HG03103 (cell line): ENCODE measurements at regions not wholly inside any gene's neighbourhood (a gene's known extent, or its start where the extent isn't known, plus 50 kb on each side); places are given as distances from the start of the nearest gene placed in this dataset.

Source experiments
- ATAC-seq: cut with Tn5 transposase; IDR thresholded peaks from one replicate; pipeline ENCODE4 v1.9.1; 2021; ENCODE audit warnings: low read depth; ENCODE audit not compliant: unreplicated experiment

DNA sequence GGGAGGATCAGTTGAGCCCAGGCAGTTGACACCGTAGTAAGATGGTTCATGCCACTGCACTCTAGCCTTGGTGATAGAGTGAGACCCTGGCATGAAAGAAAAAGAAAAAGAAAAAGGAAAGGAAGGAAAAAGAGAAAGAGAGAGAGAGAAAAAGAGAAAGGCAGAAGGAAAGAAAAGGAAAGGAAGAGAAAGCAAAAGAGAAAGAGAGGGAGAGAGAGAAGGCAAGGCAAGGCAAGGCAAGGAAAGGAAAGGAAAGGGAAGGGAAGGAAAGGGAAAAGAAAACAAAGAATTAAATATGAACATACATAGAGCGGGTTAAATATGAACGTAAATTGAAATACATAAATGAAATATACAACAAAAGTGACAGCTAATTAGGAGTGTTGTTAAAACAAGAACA, 167.5 kb upstream of the SETBP1 start:
- ATAC-seq, result no peak

DNA sequence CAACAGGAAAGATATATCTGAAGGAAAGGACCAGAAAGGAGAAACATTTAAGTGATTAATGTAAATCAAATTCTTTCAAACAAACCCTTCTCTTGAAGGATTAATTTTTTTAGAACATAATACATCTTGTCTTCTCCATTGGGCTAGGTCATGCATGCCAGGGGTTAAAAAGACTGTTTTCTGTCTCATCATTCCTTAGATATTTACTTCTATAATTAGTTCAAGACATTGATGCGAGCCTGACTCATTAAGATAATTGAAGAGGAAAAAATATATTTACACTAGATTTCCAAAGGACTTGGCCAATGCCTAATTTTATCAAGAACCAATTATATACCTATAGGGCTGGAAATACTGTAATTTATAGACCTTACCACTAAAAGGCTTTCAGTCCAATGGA, 166.6 kb upstream of the SETBP1 start:
- no peak for ATAC-seq

DNA sequence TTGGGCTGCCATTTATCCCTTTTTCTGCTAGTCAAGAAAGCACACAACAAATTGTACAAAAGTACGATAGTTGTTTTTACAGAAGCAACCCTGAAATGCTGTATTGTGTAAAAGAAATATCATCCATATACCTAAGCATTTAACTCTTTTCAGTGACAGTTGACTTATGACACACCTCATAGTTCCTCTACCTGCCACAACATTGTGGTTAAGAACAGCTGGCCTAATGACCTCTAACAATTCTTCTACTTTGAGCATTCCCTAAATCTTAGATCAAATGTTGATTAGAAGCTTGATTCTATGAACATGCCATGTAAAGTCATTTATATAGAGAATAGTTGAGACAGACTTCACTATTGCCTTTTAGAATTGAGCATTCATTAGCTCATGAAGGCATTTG, 165.9 kb upstream of the SETBP1 start:
- no peak for ATAC-seq

DNA sequence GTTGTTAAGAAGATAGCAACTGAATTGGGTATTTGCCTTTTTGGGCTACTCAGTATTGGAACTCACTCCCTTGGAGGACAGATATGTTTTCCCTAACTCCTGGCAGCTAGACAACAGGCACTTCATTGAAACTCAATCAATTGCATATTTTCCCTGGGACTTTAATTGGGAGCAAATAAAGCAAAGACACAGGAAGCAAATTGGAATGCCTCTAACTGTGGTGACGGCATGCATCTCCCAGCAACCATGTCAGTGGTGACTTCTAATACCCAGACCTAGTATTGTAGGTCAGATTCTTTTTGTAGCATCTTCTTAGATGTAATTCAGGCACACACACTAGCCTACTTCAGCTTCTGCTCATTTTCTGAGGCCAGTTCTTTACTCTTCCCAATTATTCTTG, 164.2 kb upstream of the SETBP1 start:
- ATAC-seq, result no peak

DNA sequence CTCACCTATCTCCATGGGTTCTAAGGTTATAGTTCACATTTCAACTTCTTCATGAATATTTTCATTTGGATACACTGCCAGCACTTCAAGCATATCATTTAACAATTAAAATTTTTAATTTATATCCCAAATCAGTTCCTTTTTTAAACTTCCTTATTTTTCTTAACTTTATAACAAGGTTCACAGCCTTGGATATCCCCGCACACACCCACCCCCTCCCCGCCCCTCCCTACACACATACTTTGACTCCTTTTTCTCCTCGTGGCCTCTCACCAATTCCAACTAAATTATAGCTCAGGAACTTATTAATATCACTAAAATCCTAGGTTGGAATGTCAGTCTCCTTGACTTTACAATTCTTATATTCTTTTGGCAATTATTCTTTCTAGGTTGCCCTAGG, 163.6 kb upstream of the SETBP1 start:
- no peak for ATAC-seq

DNA sequence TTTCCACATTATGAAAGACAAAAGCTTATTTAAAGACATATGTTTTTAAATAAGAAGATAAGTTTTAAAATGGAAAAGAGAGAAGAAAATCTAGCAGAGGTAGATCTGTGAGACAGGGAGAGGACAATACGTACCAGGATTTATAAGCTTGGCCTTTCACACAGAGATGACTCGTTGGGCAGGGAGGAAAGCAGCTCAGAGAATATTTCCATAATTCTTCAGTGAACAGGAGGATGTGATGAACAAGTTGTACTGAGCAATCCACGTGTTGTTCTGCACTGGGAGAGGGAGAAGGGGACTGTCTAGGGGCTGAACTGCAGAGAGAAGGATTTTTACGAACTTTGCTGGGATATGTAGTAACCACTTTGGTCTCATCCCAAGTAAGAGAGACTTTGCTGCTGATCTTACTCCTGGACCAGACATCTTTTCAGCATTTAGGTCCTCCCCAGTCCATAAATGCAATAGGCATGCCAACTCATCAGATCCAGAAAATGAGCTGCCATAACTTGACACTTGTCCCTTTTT, 162.5 kb upstream of the SETBP1 start:
- no peak for ATAC-seq

DNA sequence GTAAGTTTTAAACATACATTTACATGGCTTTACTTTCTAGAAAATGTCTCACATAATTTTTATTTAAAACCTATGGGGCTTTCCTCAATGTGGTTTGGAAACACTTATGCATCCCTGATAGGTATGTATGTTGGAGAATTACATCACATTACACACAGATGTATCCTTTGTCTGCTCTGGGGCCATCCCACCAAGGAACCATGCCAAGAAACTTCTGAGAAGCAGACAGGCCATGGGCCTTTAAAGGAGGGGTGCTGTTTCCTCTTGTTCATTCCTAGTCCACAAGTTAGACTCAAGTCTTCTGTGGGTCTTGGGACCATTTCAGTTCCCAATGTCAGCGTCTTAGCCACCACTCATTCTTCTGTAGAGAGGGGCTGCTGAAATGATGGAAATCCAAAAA, 162.0 kb upstream of the SETBP1 start:
- ATAC-seq, result no peak

DNA sequence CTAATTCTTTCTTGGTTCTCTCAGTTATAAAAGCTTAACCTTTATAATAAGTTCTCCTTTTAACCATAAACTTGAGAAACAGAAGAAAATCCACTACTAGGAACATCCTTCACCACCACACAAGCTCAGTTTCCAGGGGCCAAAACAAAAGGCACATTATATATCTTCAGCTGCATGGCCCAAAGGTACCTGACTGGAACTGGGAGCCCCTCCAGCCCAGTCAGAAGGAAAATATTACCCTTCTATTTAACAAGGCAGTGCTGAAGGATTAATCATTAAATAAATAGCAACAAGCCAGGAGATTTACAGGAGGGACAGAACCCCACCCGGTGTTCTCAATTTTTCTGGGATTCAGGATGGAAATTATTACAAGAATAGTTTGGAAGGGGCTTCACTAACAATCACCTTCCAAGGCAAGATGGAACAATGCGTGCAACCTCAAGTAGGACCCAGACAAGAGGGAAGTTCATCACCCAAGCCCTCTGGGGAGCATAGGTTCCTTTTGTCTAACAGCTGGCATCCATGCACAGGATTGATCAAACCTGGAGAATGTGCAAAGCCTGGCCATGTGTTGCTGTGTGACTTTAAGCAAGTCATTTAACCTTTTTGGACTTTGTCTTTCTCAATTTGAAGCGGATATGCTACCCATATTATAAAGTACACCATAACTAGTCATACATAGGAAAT, 159.6 kb upstream of the SETBP1 start:
- ATAC-seq, result no peak

DNA sequence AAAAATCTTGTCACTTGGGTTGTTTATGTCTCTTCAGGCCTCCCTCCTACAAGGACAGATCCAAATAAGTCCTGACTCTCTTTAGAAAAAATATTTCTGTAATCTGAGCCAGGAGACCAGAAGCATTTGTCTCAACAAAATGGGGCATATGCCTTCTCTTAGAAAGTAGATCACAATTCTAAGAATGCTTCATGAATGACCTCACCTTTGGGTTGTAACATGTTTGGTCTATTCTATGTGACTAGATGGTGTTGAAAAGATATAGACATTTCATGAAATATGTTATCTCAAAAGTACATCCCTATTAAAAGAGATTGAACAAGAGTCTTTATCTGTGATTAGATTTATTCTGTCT, 159.0 kb upstream of the SETBP1 start:
- ATAC-seq, result no peak

DNA sequence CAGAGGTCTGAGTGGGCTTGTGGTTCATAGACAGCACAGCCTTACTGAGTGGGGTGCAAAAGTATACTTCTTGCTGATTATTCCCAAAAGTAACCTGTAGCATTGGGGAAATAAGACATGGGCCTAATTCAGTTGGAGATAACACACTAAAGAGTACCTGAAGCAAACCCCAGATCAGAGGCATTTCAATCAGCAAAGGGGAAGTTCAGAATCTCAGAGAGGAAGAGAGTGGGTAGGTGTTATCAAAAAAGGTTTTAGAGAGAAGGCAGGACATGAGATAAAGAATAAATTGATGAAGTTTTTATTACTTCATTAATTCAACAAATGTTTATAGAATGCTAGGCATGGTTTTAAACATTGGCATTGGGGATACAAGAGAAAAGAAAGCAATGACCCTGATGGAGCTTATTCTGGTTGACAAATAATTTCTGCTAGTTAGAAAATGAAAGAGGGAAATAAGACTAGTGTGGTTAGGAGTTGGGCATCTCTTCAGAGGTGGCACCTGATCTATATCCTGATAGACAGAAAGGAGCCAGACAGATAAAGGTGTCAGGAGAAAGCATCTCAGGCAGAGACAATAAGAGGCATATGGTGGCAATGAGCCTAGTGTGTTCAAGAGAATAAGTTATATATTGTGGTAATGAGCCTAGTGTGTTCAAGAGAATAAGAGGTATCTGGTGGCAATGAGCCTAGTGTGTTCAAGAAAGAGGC, 153.8 kb upstream of the SETBP1 start:
- ATAC-seq, result no peak

DNA sequence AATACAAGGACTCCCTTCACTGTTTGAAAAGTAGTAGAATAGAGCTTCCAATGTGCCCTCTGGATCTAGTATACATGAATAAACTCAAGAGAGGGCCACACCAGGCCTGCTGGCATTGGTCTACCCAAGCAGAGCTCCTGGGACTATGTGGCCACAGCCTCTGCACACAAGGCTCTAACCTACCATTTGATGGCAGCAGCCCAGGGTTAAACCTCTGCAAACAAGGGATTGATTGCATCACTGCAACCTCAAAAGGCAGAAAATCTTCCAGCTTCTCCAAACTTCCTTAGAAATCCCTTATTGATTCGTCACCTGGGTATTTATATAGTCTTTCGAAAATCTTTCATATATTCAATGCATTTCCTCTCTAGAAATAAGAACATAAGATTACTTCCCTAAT, 147.6 kb upstream of the SETBP1 start:
- ATAC-seq, result no peak

DNA sequence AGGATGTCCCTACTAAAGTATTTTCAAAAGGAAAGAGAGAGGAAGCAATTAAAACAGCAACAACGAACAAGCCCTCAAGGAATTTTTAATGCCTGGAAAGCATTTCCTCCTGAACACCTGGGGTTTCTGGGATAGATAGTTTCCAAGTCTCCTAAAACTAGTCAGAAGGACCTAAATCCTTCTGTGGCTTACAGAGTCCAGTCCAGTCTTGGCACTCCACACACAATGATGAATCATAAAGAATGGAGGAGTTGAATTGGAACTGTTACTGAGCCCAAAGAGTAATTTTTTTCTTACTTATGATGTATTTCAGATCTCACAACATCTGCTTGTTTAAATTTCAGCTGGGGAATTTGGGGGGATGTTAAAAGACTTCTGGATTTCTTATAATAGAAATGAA, 144.6 kb upstream of the SETBP1 start:
- no peak for ATAC-seq

DNA sequence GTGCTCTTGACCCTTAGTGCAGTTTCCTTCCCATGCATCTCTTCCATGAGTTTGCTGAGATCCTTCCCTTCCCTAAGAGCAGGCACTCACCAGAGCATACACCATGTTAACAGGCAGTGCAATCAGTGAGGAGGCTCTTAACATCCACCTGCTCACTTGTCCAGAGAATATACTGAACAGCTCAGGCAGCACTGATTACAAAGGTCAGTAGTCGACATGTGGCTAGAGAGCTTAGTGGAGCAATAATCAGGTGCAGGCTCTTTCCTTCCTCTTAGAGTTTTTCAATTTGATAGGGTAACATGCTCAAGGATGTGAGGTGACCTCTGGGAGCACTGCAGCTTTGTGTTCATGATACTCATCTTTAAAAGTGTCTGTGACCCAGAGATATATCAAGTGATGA, 144.1 kb upstream of the SETBP1 start:
- ATAC-seq, result no peak

DNA sequence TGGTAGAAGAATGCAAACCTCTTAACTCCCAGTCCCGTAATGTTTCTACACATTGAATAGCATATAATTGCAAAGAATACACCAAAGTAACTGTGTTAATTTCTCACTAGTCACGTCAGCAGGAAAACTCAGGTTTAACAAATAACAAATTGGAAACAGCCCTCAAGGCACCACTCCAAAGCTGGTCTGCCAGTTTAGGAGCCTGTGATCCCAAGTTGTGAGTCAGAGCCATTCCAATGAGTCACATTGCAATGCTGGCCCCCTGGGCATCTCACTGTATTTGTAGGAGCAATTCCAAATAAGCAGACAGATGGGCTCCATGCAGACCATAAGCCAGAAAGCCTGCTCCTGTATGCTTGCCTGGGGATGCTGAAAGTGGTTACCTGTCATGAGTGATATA, 143.2 kb upstream of the SETBP1 start:
- ATAC-seq, result no peak

DNA sequence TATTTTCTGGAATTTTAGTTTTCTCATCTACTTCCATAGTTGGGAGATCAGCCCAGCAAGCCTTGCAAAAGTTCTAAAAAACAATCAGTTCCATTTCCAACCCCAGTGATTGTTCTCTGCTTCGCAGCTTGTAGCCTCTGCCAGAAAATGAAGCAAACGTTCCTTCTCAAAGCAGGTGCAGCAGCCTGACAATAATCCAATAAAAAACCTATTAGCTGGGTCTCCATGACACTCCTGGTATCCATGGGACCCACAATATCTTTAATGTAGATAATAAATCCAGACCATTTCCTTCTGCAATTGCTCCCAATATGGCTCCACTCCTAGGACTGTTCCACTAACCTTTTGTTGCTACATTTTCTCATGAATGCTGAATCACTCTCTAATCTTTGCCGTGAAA, 140.8 kb upstream of the SETBP1 start:
- ATAC-seq, result no peak

DNA sequence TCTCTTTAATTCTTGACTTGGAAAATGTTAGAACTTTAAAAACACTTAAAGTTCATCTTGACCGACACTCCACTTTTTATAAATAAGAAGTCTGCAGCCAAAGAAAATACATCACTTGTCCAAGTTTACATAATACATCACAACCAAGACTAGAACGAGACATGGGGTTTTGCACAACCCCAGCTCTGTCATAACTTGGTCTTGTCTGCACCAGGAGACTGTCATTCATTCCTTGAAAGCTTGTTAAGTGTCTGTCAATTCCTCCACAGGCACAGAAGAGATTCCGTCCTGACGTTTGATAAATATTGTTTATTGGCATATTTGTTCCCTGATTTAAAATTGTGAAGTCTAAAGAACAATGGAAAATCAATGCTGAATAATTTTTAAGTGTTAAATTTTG, 139.5 kb upstream of the SETBP1 start:
- no peak for ATAC-seq

DNA sequence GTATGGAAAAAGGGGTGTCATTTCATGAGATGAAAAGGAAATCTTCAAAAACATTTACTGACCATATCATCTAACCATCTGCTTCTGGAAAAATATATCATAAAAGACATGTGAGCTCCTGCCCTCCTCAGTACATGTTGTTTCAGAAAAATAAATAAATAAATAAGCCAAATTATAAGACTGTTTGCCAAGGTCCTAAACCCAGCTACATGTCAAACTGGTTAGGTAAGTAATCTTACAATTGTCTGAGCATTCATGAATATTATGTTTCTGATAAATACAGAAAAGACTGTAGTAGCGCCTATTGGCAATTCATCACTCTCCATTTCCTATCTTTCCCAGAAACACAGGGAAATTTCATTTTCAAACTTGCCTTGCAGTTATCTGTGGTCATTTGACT, 138.9 kb upstream of the SETBP1 start:
- no peak for ATAC-seq

DNA sequence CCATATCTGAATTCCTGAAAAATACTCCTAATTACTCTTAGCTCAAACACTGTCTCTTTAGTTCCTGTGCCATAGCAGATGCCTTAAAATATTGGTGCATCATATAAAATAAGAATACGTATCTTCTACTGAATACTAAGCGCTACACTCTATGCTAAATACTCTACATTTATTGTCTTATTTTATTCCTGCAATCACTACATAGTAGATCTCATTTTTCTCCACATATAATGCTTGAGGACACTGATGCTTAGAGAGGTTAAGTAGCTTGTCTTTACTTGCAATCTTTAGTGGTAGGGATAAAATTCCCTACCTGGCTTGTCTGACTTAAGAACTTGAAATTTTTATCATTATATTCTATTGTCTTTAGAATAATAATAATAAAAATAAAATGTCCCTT, 137.3 kb upstream of the SETBP1 start:
- ATAC-seq, result no peak

DNA sequence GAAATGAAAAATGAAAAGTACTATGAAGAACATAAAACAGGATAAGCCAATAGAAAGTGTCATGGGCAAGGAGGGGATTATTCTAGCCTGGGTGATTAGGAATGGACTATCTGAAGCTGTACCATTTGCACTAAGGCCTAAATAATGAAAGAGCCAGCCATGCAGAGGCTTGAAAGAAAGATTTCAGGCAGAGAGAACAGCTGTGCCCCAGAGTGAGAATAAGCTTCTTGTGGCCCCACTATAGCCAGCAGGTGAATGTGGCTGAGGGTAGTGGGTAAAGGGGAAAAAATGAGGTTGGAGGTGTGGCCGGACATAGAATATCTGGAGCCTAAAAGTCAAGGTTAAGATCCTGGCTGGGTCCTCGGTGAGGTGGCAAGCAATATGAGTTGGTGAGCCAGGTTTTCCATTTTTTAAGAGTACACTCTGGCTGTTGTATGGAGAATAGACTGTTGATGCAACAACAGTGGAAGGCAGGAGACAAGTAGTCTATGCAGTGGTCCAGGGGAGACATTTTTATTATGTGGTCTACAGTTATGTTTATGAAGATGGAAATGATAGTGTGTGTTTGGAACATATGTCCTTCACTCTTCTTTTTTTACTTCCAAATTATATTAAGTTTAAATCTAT, 135.2 kb upstream of the SETBP1 start:
- no peak for ATAC-seq

DNA sequence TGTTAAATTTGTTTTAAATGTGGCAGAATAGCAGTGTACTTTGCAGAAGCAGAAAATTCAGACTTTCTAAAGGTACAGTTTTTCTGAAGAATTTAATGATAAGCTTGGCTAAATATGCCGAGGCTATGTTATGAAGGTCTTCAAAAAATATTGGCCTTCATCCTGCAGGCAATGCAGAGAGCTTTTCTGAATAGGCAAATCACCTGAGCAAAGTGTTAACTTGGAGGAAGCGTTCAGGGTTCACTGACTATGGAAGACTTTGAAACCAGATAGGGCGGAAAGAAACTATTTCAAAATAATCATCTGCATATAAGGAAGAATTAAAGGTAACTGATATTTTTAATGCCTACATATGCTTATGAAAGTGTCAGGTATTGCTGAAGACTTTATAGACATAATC, 133.7 kb upstream of the SETBP1 start:
- ATAC-seq, result no peak

DNA sequence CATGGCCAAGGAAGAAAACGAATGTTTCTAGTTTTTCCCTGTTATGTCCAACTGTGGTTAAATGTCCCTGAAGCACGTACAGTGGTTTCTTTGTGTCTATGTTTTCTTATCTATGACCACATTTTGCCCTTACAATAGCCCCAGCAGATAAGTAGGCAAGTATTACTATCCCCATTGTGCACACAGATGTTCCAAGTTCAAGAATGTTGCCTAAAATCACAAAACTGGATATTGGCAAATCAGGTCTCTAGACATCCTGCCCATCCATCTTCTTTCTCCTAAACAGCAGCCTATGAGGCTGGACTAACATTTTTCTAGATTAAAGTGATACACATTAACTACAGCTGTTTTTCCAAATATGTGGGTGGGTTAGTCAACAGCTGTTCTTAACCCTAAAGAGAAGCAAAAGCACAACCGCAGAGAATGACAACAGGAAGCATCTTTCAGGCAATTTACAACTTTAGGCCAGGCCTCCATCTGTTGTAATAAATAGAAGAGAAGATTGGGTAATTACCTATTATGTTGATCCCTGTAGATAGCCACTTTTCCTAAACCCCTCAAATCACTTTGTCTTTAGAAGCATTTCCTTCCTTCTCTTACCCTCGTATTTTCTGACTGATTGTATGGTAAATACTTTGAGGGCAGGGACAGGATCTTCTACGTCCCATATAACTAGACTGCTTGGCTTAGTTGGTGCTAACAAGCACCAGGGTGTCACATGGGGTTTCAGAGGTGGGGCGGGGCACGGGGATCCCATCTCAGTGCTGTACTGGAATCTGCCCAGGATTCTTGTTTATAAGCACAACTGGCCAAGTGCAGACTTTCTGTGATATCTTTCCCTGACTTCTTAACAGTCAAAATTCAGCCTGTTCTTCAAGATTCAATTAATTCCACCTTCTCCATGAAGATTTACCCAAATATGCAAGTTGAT, 132.1 kb upstream of the SETBP1 start:
- no peak for ATAC-seq
